ENCODE measurements at regions not wholly inside any gene's neighbourhood (a gene's known extent, or its start where the extent isn't known, plus 50 kb on each side); places are given as distances from the start of the nearest gene placed in this dataset.

DNA sequence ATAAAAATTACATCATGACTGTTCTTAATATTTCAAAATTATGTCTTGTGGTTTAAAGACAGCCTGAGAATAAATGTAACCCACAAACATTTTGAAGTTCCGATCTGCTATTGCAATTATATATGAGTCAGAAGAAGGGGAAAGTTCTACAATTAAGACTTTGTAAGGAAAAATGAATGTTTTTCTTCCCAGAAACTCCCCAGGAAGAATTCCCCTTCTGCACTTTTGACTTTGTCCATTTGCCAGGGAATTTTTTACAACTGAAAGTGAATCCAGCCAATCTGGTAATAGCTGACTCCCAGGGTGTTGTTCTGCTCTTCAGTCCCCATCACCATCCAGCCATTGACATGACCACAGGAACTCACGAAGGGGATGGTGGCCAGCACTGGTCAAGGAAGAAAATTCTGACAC, 61.6 kb upstream of the NOCT start:
- Histone ChIP-seq H3K79me2 (ENCODE audit: low read length) (no peaks in the 10 kb centered on the region), H3K4me3 (ENCODE audit: low read length) (no peak overlapping the region), H3K4me1 (ENCODE audit: low read length) (no peaks in the 10 kb centered on the region), H3K36me3 (replicated peaks; ENCODE audit: insufficient read depth, low read length) (no peaks in the 10 kb centered on the region), H3K9me3 (replicated peaks; ENCODE audit: insufficient read depth, low read length) (no peaks in the 10 kb centered on the region), H3K9me2 (replicated peaks; ENCODE audit: insufficient read depth, low read length) (no peaks in the 10 kb centered on the region), H2AFZ (ENCODE audit: low read length) (no peak overlapping the region), H3F3A (ENCODE audit: insufficient read depth, low read length) (no peaks in the 10 kb centered on the region), H3K9ac (ENCODE audit: low read length) (no peak overlapping the region), H3K4me2 (ENCODE audit: low read depth, low read length) (no peak overlapping the region), H4K20me1 (ENCODE audit: insufficient read depth, low read length) (no peaks in the 10 kb centered on the region), H3K27me3 (replicated peaks; ENCODE audit: insufficient read depth, low read length) (no peaks in the 10 kb centered on the region), H3K27ac (ENCODE audit: low read length) (no peak overlapping the region)
- TF ChIP-seq, protein P1, sequence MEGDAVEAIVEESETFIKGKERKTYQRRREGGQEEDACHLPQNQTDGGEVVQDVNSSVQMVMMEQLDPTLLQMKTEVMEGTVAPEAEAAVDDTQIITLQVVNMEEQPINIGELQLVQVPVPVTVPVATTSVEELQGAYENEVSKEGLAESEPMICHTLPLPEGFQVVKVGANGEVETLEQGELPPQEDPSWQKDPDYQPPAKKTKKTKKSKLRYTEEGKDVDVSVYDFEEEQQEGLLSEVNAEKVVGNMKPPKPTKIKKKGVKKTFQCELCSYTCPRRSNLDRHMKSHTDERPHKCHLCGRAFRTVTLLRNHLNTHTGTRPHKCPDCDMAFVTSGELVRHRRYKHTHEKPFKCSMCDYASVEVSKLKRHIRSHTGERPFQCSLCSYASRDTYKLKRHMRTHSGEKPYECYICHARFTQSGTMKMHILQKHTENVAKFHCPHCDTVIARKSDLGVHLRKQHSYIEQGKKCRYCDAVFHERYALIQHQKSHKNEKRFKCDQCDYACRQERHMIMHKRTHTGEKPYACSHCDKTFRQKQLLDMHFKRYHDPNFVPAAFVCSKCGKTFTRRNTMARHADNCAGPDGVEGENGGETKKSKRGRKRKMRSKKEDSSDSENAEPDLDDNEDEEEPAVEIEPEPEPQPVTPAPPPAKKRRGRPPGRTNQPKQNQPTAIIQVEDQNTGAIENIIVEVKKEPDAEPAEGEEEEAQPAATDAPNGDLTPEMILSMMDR (IDR thresholded peaks at IDR 0.05; ENCODE audit: low read length), result no peak
- TF ChIP-seq EZH2phosphoT487 (IDR thresholded peaks at IDR 0.05; ENCODE audit: low read length), result no peak
- no peak for TF ChIP-seq EZH2 (optimal IDR thresholded peaks at IDR 0.05; ENCODE audit: low read depth, low read length)
- DNase-seq, result no peak

DNA sequence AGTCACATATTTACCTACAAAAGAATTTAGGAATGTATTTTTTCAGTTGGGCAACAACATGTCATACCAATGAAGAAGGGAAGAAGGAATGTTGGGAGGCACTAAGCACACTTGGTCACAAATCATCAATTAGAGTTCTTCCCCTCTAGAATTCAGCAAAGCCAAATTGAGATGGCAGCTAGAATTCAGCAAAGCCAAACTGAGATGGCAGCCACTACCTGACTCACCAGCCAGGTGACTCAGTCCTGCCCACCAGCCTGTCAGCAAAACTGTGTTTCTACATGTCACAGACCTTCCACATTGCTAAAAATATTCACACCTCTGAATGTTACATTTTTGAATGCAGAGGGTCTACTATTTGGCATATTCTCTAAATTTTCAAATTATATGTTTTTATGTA, 63.2 kb upstream of the NOCT start:
- Histone ChIP-seq H3K9me3 (replicated peaks; ENCODE audit: insufficient read depth, low read length) (no peaks in the 10 kb centered on the region), H3K27me3 (replicated peaks; ENCODE audit: insufficient read depth, low read length) (no peaks in the 10 kb centered on the region), H3K9ac (ENCODE audit: low read length) (no peak overlapping the region), H3K4me2 (ENCODE audit: low read depth, low read length) (no peak overlapping the region), H4K20me1 (ENCODE audit: insufficient read depth, low read length) (no peaks in the 10 kb centered on the region), H3K4me1 (ENCODE audit: low read length) (no peaks in the 10 kb centered on the region), H3K79me2 (ENCODE audit: low read length) (no peaks in the 10 kb centered on the region), H3K9me2 (replicated peaks; ENCODE audit: insufficient read depth, low read length) (no peaks in the 10 kb centered on the region), H3K27ac (ENCODE audit: low read length) (no peak overlapping the region), H3K4me3 (ENCODE audit: low read length) (no peak overlapping the region), H3K36me3 (replicated peaks; ENCODE audit: insufficient read depth, low read length) (no peaks in the 10 kb centered on the region), H2AFZ (ENCODE audit: low read length) (no peak overlapping the region), H3F3A (ENCODE audit: insufficient read depth, low read length) (no peaks in the 10 kb centered on the region)
- no peak for DNase-seq
- TF ChIP-seq EZH2phosphoT487 (IDR thresholded peaks at IDR 0.05; ENCODE audit: low read length) (no peak), EZH2 (optimal IDR thresholded peaks at IDR 0.05; ENCODE audit: low read depth, low read length) (no peak)
- TF ChIP-seq, protein P1 (IDR thresholded peaks at IDR 0.05; ENCODE audit: low read length), result no peak

DNA sequence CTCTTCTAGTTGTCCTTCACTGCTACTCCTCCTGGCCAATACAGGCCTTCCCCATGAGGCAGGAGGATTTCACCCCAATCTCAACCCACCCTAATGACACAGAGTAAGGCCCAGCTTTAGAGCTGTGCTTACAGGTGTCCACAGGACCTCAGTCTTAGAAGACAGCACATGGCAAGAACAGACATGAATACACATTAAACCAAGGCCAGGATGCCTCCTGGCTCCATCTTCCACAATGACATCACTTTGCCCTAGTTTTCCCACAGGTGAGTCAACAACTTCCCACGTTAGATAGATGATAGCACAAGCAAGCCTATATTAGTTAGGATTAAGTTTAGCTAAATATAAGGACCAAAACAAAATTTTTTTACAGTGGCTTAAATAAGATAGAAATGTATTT, 63.8 kb upstream of the NOCT start:
- Histone ChIP-seq H4K20me1 (ENCODE audit: insufficient read depth, low read length) (no peaks in the 10 kb centered on the region), H3K27me3 (replicated peaks; ENCODE audit: insufficient read depth, low read length) (no peaks in the 10 kb centered on the region), H3K4me3 (ENCODE audit: low read length) (no peak overlapping the region), H3K4me1 (ENCODE audit: low read length) (no peaks in the 10 kb centered on the region), H3F3A (ENCODE audit: insufficient read depth, low read length) (no peaks in the 10 kb centered on the region), H3K4me2 (ENCODE audit: low read depth, low read length) (no peak overlapping the region), H3K9me2 (replicated peaks; ENCODE audit: insufficient read depth, low read length) (no peaks in the 10 kb centered on the region), H3K9ac (ENCODE audit: low read length) (no peak overlapping the region), H3K27ac (ENCODE audit: low read length) (no peak overlapping the region), H3K36me3 (replicated peaks; ENCODE audit: insufficient read depth, low read length) (no peaks in the 10 kb centered on the region), H3K79me2 (ENCODE audit: low read length) (no peaks in the 10 kb centered on the region), H2AFZ (ENCODE audit: low read length) (no peak overlapping the region), H3K9me3 (replicated peaks; ENCODE audit: insufficient read depth, low read length) (no peaks in the 10 kb centered on the region)
- no peak for TF ChIP-seq EZH2phosphoT487 (IDR thresholded peaks at IDR 0.05; ENCODE audit: low read length)
- TF ChIP-seq EZH2 (optimal IDR thresholded peaks at IDR 0.05; ENCODE audit: low read depth, low read length), result no peak
- TF ChIP-seq, protein P1 (IDR thresholded peaks at IDR 0.05; ENCODE audit: low read length), result no peak
- DNase-seq, result no peak
